Neural cell (in vitro differentiated cells): ENCODE measurements at regions not wholly inside any gene's neighbourhood (a gene's known extent, or its start where the extent isn't known, plus 50 kb on each side); places are given as distances from the start of the nearest gene placed in this dataset.

Source experiments
- CTCF ChIP-seq: fragments of 450-650 bp; IDR thresholded peaks from 2 replicates; pipeline ENCODE4 v1.5.1; 2014; ENCODE audit warnings: antibody characterized with exemption, mild to moderate bottlenecking, moderate library complexity; ENCODE audit not compliant: poor library complexity, severe bottlenecking
- EP300 ChIP-seq: fragments of 450-650 bp; conservative IDR thresholded peaks from 2 replicates; pipeline ENCODE4 v1.6.1; 2014; ENCODE audit warnings: antibody characterized with exemption, mild to moderate bottlenecking, moderate library complexity; ENCODE audit not compliant: poor library complexity, severe bottlenecking

GRCh38 chr1:68373173-68373572, 76.6 kb downstream of the RPE65 start:
- no peak for TF ChIP-seq CTCF
- no peak for TF ChIP-seq EP300
